CD4-positive, alpha-beta T cell treated with Interleukin-21 for 1 hour (primary cell): ENCODE measurements at regions not wholly inside any gene's neighbourhood (a gene's known extent, or its start where the extent isn't known, plus 50 kb on each side); places are given as distances from the start of the nearest gene placed in this dataset.

ENCODE experiments used
- DNase-seq: peaks from one replicate; pipeline ENCODE4 v3.0.0-alpha.2; 2020

DNA sequence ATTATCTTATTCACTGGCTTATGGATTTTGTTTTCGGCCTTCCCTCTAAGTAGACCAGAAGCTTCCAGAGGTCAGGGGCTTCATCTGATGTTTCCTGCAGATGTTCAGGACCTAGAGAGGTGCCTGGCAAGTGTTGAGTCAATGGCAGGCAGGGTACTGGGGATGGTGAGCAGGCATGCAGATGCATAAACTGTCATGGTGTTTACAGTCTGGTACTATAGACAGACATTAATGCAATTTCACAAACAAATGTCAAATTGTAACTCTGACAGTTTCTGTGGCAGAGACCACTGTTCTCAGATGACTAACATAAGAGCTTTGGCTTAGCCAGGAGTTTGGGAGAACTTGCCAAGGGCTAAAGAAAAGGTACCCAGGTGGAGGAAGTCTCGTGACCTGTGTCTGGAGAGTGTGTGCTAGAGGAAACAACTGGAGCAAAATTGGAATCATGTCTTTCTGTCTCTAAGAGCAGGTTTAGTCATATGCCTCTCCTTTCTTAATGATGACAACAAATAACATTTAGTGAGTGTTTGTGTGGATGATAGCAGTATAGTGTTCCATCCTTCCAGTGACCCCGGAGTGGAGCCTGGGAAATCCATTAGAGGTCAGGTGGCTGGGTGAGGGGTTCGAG lies 53.7 kb upstream of the TRAK1 start:
- no peak for DNase-seq

DNA sequence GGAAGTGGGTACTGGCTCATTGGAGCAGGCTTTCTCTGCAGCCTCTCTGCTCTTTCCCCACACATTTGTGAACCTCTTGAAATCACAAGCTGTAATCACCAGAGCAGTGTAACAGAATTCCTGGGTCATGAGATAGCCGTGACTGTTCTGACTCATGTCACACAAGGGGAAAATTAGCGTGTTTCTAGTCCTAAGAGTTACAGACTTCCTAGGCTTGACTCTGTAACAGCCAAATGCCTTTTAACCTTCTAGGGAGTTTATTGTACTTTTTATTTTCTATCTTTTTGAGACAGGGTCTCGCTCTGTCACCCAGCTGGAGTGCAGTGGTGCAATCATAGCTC lies 54.7 kb upstream of the TRAK1 start:
- DNase-seq = no peak

DNA sequence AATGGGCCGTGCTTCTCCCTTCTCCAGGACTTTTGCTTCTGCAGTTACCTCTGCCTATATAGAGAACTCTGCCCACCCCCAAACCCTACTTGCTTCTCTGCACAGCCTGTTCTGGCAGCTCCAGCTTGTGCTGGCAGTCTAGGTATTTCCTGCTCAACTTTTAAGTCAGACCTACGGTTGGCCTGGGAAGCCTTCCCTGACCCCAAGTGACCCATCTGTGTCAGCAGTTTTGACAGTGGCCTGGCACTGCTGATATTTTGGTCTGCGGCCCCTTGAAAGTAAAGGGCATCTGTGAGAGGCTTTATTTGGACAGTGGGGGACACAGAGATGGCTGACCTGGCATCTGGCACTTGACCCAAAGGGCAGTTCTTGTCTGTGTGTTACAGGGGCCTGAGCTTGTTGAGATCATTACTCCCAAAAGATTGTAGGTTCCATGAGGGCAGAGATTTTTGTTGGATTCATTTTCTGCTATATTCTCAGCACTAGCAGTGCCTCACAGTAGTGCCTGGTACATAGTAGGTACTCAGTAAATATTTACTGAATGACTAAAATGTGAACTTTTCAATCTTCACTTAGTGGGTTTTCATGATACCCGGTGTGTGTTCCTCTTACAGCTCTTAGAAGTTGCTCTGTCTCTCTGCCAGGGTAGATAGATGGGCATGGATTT lies 55.2 kb upstream of the TRAK1 start:
- DNase-seq = no peak

DNA sequence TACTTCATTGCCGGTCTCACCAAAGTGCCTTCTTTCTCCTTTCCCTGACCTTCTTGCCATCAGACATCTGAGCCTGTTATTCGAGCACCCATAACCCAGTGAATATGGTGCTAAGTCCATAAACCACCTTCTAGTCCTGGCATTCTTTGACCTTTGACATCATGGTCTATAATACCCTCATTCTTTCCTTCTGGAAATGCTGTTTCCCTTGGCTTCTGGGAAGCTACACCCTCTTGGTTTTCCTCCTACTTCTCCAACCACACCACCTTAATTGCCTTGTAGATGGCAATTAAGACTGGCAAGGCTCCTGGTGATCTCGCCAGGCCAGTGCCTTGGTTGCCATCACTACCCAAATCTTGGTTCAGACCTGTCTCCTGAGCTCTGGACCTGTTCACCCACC lies 56.1 kb upstream of the TRAK1 start:
- no peak for DNase-seq

GRCh38 chr3:42033741-42034140 lies 57.4 kb upstream of the TRAK1 start:
- DNase-seq = no peak

DNA sequence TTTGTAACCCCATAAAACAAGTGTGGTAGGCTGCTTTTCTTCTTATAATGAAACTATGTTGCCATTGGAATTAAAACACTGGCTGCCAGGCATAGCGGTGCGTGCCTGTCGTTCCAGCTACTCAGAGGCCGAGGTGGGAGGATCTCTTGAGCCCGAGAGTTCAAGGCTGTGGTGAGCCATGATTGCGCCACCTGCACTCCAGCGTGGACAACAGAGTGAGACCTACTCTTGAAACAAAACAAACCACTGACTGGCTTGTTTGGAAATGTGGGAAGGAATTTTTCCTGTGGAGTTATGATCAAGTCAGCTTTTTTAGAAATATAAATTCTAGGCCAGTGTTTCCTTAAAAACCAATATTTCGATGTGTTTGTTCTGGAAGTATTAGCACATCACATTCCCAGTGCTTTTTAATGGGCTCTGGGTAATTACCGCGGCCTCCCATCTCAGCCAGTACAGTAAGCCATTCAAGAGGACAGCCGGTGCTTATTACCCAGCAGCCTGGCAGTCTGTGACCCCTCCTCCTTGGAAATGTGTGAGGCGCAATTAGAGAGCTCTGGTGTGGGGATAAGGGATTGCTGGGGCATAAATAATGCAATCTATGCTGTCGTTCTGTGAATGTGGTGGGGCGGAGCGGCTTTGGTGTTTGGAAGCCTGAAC lies 58.3 kb upstream of the TRAK1 start:
- no peak for DNase-seq

GRCh38 chr3:42031808-42032480 lies 59.2 kb upstream of the TRAK1 start:
- no peak for DNase-seq

GRCh38 chr3:42028474-42028873 lies 62.7 kb upstream of the TRAK1 start:
- DNase-seq = no peak

DNA sequence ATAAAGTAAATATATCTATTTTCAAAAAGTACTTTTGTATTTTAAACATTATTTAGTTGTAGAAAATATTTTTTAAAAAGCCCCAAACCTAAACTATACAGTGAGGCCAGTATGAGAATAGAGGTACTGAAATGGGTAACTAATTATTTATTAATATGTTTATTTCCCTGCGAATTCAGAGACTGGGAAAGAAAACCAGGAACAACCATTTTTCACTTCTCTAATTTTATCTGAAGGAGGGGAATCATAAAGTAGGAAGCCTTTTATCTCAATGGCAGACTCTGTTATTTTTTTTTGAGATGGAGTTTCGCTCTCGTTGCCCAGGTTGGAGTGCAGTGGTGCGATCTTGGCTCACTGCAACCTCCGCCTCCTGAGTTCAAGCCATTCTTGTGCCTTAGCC lies 63.6 kb upstream of the TRAK1 start:
- DNase-seq = no peak

- no peak for DNase-seq
These were observed 63.7 kb upstream of the ULK4 start for GRCh38 chr3:42025370-42026138.

DNA sequence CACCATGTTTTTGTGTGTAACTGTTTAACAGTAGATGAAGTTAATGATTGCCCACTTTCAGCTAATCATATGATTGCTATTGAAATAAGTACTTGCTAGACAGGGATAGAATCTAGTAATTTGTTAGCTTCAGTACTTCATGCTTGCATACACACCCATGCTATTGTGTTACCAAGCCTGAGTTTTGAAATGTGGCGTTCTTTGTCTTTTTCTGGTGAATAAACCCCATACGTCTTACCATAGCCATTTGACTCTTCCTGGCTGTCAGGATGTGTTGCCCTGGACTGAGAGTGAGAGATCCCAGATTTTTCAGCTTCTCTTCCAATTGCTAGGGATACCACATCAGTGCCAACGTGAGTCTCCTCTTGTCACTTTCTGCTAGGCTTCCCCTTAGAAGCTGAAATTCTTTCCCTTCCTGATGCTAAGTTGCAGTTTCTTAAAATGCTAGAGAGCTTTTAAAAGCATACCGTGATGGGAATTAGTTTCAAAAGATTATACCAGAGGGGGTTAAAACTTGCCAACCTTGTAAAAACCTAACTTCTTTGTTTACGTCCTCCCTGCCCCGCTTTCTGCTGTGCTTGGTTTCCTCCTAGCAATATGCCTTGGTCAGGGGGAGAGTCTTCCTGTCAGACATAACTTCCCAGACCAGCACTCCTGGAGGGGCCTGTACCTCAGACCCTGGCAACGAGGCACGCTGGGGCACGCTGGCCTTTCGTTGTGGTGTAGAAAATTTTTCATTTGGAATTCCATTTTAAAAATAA lies 62.9 kb upstream of the ULK4 start:
- DNase-seq = no peak

DNA sequence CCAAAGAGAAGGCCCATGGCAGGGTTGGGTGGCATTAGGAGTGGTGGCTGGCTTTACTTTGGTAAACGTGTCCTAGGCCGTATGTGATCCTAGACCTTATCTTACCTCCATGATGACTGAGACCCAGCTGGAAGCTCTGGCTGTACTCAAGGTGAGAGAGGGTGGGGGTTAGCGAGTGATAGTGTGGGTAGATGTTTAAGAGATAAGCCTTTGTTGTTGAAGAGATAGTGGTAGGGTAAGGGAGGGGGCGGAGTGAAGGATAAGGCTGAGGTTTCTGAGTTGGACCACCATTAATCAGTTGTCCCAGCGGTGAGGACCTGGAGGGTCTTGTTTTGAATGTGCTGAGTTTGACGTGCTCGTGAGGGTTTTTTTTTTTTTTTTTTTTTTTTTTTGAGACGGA lies 61.5 kb upstream of the ULK4 start:
- peak; percentile 5 for DNase-seq

DNA sequence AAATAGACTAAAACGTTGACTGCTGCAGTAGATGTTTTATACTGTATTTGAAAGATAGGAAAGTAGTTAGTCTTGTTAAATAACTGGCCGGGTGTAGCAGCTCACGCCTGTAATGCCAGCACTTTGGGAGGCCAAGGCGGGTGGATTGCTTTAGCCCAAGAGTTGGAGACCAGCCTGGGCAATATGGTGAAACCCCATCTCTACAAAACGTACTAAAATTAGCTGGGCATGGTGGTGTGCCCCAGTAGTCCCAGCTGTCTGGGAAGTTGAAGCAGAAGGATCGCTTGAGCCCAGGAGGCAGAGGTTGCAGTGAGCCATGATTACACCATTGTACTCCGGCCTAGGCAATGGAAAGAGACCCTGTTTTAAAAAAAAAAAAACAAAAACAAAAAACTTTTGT lies 60.5 kb upstream of the ULK4 start:
- DNase-seq = no peak

GRCh38 chr3:42020684-42021307 lies 58.9 kb upstream of the ULK4 start:
- DNase-seq = no peak

GRCh38 chr3:42019953-42020260 lies 58.0 kb upstream of the ULK4 start:
- no peak for DNase-seq

DNA sequence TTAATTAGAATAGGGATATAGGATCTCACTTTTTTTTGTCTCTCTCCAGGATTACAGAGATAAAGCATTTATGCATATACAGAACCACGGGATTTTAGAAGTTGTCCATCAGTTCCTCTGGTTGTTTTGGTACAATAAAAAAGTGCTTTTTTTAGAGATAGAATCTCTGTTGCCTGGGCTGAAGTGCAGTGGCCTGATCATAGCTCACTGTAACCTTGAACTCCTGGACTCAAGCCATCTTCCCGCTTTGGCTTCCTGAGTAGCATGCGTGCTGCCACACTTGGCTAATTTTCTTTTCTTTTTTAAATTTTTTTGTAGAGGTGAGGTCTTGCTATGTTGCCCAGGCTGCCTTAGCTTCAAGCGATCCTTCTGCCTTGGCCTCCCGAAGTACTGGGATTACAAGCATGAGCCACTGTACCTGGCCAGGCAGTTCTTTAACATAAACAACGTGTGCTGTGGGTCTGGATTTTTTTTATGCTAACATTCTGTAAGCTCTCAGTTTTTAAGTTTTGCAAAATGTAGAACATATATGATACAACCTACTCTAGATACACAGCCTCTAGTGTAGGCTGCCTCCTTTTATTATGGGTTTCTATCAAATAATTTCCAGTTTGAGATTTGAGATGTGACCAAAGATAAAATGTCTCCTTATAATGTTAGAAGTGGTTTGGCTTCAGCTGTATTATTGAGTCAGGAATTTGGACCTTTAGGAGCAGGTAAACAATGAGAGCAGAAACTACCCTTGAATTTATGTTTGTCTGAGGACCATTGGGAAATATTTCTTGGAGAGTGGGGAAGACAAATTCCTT lies 57.4 kb upstream of the ULK4 start:
- no peak for DNase-seq

DNA sequence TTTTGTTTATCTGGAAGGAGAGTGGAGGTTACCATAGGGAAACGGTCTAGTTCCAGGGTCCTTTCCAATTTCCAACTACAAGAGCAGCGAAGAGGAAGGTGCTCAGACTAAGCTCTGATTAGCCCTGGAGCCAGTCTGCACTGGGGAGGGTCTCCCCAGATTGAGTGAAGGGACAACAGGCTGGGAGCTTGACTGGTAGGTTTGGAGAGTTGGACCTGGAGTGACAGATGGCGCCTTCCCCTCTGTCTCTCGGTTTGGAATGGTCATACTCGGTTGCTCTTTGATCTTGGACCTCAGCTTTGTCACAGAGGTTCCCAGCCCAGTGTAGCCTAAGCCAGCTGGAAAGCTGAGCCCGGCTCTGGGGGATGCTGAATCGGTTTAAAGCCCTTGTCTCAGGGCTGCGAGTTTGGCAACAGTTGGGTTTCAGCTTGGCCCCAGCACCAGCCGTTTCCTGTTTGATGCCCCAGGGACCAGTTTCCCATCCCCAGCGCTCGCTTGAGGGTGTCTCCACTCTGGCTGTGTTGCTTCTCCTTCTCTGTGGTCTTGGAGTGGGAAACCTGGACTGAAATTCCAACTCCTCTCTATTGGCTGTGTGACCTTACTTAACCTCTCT lies 53.1 kb upstream of the ULK4 start:
- DNase-seq = no peak

DNA sequence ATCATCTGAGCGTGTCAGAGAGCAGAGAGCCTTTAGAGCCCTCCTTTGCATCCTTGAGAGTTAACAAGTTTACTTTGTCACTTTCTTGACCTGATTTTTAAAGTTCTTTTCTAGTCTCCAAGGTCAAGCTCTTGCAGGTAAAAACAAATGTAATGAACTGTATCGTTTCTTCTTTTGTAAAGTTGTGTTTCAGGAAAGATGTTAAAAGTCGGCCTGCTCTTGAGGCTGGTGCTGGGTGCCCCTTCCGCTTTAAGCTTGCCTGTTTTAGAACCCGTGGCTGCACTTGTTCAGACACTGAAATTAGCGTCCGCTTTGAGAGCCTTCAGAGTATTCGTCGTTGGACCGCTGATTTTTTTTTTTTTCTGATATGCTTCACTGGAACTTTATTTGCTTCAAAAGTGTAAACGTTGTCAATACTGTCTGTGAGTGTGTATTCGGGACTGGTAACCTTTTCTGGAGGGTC lies 52.6 kb upstream of the ULK4 start:
- no peak for DNase-seq

- peak; percentile 42 for DNase-seq
These were observed 52.0 kb upstream of the ULK4 start for GRCh38 chr3:42013691-42014457.
